GM19328 (cell line): ENCODE measurements at regions not wholly inside any gene's neighbourhood (a gene's known extent, or its start where the extent isn't known, plus 50 kb on each side); places are given as distances from the start of the nearest gene placed in this dataset.
A peak's percentile ranks its signal among the peaks of the same experiment; 100 is the strongest.
"Not testable (repeated sequence)": the region's sequence is repeated elsewhere in the genome, so short reads cannot be mapped to it uniquely, and the experiment has no call there.

Experiments used
- ATAC-seq: cut with Tn5 transposase; IDR thresholded peaks from one replicate; pipeline ENCODE4 v1.9.1; 2021; ENCODE audit warnings: mild to moderate bottlenecking, moderate library complexity; ENCODE audit not compliant: unreplicated experiment

GRCh38 chr3:17915341-17915740 is 172.9 kb upstream of the TBC1D5 start:
- no peak for ATAC-seq

DNA sequence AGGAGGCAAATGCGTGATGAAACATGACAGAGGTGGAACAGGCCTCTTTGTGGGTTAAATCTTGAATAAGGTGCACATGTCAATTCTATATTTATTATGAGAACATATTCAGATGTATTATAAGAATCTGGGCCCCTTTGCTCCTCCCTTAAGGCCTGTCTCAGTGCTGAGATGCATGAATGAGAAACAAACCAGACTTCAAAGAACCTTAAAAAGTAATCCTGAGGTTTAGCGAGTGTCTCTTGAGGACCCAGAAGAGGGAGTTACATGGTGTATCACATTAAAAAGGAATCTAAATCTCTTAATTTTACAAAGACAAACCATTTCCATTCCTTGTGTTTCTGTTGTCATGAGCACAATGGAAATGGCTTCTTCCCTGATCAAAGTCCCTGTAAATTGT is 170.9 kb upstream of the TBC1D5 start:
- ATAC-seq, result no peak

GRCh38 chr3:17911986-17912760 is 169.7 kb upstream of the TBC1D5 start:
- no peak for ATAC-seq

DNA sequence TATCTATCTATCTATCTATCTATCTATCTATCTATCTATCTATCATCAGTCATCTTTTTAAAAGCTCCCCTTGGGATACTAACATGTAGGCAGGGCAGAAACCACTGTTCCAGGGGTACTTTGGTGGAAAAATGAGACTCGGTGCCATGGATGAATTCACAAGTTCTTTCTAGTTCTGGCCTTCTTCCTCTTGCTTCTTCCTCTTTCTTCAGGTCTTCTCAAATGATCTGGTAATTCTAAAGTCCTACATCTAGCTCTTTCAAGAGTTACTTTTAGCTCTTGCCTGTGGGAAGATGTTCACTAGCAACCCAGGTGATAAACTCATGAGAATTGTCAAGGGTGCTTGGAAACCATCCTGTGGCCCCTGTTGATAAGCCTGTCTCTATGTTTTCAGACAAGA is 168.5 kb upstream of the TBC1D5 start:
- ATAC-seq, result no peak

GRCh38 chr3:17909714-17910113 is 167.3 kb upstream of the TBC1D5 start:
- no peak for ATAC-seq

GRCh38 chr3:17908399-17909191 is 166.2 kb upstream of the TBC1D5 start:
- ATAC-seq, result no peak

- ATAC-seq, result no peak
Observed at GRCh38 chr3:17905996-17906395, 163.6 kb upstream of the TBC1D5 start.

DNA sequence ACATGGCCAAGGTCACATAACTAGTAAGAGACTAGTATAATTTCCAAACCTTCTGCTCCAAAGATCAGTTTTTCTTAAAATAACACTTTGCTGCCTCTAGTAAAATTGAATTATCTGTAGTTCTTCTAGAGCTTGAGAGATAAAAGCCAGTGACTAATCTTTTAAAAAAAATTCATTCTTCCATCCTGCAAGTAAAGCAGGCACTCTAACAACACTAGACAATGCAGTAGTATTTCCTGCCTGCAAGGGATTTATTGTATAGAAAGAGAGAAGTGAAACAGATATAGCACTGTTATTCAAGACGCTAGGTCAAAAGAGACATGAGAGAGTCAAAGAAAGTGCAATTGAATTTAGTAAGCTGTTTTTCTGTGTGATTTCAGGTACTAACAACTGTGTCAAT is 159.5 kb upstream of the TBC1D5 start:
- ATAC-seq, result peak; percentile 82

- ATAC-seq, result no peak
Observed at GRCh38 chr3:17894434-17895060, 152.1 kb upstream of the TBC1D5 start.

- ATAC-seq, result no peak
Observed at GRCh38 chr3:17891139-17891856, 148.9 kb upstream of the TBC1D5 start.

GRCh38 chr3:17885986-17886385 is 143.6 kb upstream of the TBC1D5 start:
- ATAC-seq, result no peak

DNA sequence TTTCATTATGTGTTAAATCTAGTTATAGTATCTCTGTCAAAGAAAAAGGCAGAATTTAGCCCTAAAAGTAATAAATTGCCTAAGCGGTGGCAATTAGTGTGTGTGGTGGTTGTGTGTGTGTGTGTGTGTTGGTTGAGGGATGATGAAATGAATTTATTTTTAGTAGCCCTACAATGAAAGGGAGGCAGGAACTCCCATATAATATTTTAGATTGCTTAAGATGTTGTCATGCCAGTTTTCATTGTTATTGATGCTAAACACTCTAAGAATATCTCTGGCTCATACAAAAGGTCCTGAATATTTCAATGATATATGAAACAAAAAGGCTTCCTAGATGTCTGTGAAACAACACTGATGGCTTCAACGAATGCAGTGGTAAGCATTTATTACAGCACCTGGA is 140.6 kb upstream of the TBC1D5 start:
- no peak for ATAC-seq

GRCh38 chr3:17877299-17877698 is 134.9 kb upstream of the TBC1D5 start:
- no peak for ATAC-seq

- no peak for ATAC-seq
Observed at GRCh38 chr3:17874636-17875035, 132.2 kb upstream of the TBC1D5 start.

DNA sequence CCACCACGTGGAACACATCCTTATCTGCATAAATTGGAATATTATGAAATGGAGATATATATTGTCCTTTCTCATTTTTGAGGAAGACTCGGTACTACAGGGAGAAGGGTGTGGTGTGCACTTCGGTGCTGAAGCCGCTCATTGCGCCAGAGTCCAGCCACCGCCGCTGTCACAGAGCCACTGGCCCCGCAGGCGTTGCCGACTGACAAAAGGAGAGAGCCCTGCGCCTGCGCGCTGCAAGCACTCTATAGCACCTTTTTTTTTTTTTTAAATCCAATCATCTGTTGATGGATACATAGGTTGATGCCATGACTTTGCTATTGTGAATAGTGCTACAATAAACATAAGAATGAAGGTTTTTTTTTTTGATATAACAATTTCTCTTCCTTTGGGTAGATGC is 130.0 kb upstream of the TBC1D5 start:
- ATAC-seq, result no peak

- ATAC-seq, result no peak
Observed at GRCh38 chr3:17865631-17866030, 123.2 kb upstream of the TBC1D5 start.

- no peak for ATAC-seq
Observed at GRCh38 chr3:17861476-17861875, 119.0 kb upstream of the TBC1D5 start.

GRCh38 chr3:17860840-17861471 is 118.5 kb upstream of the TBC1D5 start:
- ATAC-seq, result not testable (repeated sequence)

- ATAC-seq, result peak; percentile 72
Observed at GRCh38 chr3:17852217-17852616, 109.8 kb upstream of the TBC1D5 start.

DNA sequence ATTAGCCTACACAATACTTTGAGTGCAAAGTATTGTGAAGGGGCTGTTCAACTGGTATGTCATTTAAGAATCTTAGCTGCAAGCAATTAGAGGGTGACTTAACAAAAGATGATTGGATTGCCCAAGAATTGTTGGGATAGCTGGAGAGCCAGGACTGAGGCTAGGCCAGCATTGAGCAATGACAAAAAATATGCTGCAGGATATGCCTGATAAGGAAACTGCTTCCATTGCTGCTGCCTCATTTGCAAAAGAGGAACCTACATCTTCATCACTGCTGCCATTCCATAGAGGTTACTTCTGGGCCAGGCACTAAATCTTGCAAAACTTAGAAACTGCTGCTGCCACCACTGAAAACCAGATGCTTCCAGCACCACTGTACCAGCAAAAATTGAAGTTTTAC is 108.0 kb upstream of the TBC1D5 start:
- no peak for ATAC-seq

GRCh38 chr3:17848102-17848501 is 105.7 kb upstream of the TBC1D5 start:
- no peak for ATAC-seq
